Loucy (cell line): ENCODE measurements at regions not wholly inside any gene's neighbourhood (a gene's known extent, or its start where the extent isn't known, plus 50 kb on each side); places are given as distances from the start of the nearest gene placed in this dataset.

Experiments used
- EZH2phosphoT487 ChIP-seq: fragments of 200-600 bp; IDR thresholded peaks from 2 replicates; pipeline ENCODE4 v1.6.1; 2018; ENCODE audit warnings: antibody characterized with exemption, mild to moderate bottlenecking, moderate library complexity, borderline replicate concordance
- TF ChIP-seq, protein P1 (sequence below): fragments of 200-600 bp; sonication (generic); conservative IDR thresholded peaks from 2 replicates; pipeline ENCODE4 v1.5.1; 2014; ENCODE audit warnings: mild to moderate bottlenecking, antibody characterized with exemption, low read length

- TF ChIP-seq, protein P1, sequence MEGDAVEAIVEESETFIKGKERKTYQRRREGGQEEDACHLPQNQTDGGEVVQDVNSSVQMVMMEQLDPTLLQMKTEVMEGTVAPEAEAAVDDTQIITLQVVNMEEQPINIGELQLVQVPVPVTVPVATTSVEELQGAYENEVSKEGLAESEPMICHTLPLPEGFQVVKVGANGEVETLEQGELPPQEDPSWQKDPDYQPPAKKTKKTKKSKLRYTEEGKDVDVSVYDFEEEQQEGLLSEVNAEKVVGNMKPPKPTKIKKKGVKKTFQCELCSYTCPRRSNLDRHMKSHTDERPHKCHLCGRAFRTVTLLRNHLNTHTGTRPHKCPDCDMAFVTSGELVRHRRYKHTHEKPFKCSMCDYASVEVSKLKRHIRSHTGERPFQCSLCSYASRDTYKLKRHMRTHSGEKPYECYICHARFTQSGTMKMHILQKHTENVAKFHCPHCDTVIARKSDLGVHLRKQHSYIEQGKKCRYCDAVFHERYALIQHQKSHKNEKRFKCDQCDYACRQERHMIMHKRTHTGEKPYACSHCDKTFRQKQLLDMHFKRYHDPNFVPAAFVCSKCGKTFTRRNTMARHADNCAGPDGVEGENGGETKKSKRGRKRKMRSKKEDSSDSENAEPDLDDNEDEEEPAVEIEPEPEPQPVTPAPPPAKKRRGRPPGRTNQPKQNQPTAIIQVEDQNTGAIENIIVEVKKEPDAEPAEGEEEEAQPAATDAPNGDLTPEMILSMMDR = no peak
- no peak for TF ChIP-seq EZH2phosphoT487
Observed at GRCh38 chr2:216991563-216991962, 131.7 kb upstream of the TNP1 start.
